Right lobe of liver (tissue), 6 donors: ENCODE measurements at regions not wholly inside any gene's neighbourhood (a gene's known extent, or its start where the extent isn't known, plus 50 kb on each side); places are given as distances from the start of the nearest gene placed in this dataset.

Source experiments
- ATAC-seq, 4 donors: fragments of 200-7000 bp; cut with Tn5 transposase; one replicate each; pipeline ENCODE4 v1.9.1; 2020; ENCODE audit warnings: mild to moderate bottlenecking in 4 of 4, moderate library complexity in 4 of 4
- DNase-seq, 3 donors: peaks; one replicate each; pipeline ENCODE4 v3.0.0-alpha.2; 2020
- H3K27ac ChIP-seq, 3 donors: fragments of 200-600 bp; one replicate each; pipeline ENCODE4 v1.8.0; 2022
- H3K27me3 ChIP-seq, 2 donors: fragments of 200-600 bp; one replicate each; pipeline ENCODE4 v1.8.0; 2022
- H3K36me3 ChIP-seq, 4 donors: fragments of 200-600 bp; sonication (generic) in 1 of 4; one replicate each; pipeline versions ENCODE4 v1.5.1 to v1.8.0; 2017 to 2022; ENCODE audit warnings: control low read depth in 1 of 4
- H3K4me1 ChIP-seq, 4 donors: fragments of 200-600 bp; sonication (generic) in 1 of 4; one replicate each; pipeline versions ENCODE4 v1.5.1 to v1.8.0; 2017 to 2022; ENCODE audit warnings: control low read depth in 1 of 4
- H3K4me3 ChIP-seq, 3 donors: fragments of 200-600 bp; one replicate each; pipeline ENCODE4 v1.8.0; 2022
- H3K9me3 ChIP-seq, 4 donors: fragments of 200-600 bp; sonication (generic) in 1 of 4; one replicate each; pipeline versions ENCODE4 v1.5.1 to v1.8.0; 2017 to 2022; ENCODE audit warnings: control low read depth in 1 of 4
- CTCF ChIP-seq, 4 donors: fragments of 200-600 bp in 3 of 4; fragments of 450-650 bp in 1 of 4; IDR thresholded peaks; one replicate each; pipeline versions ENCODE4 v1.5.1 to v1.8.0; 2016 to 2022; ENCODE audit warnings: antibody characterized with exemption in 4 of 4, mild to moderate bottlenecking in 2 of 4
- POLR2A ChIP-seq: fragments of 450-650 bp; IDR thresholded peaks from one replicate; pipeline ENCODE4 v1.6.1; 2017; ENCODE audit warnings: antibody characterized with exemption, mild to moderate bottlenecking
- WGBS: methylation state at CpG from one replicate; pipeline ENCODE4 v1.1.6; 2018; ENCODE audit warnings: low coverage, low lambda C conversion rate; ENCODE audit not compliant: insufficient coverage; ENCODE audit errors: missing lambda C conversion rate; 5-methylcytosine and 5-hydroxymethylcytosine counted together
- intact Hi-C, 2 donors: fragments of 100-400 bp; cut with DNase I; formaldehyde crosslinking; loops; one replicate each; pipeline versions ENCODE4 v1.11.2 to v1.14.1; 2022
- donor health status: DM: no; HTN: yes; CAD: no.
- donor health status: DM: no; HTN: no; CAD: no.
- donor health status: DM: no; HTN: no; CAD: no.
- donor health status: DM: no; HTN: yes; CAD: no.
- donor health status: DM: no; HTN: yes; CAD: no.

DNA sequence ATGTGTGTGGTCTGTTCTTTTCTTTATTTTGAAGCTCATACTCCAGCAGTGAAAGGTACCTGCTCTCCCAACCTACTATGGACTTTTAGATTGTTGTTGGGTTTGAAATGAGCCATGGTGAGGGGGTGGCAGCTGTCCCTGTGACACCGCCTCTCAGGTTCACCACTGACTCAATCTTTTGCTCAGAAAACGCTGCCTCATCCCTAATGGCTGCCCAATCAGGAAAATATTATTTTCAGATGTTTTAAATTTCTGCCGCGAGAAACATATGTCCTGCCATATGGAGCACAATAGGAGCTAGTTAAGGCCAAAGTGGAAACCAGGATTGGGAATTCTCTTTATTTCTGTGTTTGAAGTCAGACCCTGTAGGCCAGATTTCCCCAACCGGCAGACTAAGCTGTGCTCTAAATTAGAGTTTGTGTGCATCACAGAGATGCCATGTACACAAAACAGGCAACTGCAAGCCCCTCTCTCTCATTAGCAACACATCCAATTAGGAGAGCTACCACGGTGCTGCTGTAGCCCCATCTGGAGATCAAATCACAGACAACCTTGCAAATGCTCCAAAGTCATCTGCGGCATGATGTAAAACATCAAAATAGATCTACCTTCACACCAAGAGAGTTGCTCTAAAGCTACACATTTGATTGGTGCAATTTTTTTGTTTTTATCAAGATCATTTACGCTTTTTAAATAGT, 144.1 kb upstream of the BACH2 start:
- TF ChIP-seq POLR2A (no peak), CTCF (IDR thresholded peaks at IDR 0.05) (no peak)
- no peak overlapping the region for H3K27ac ChIP-seq
- H3K27me3 ChIP-seq: no peaks in the 10 kb centered on the region
- H3K9me3 ChIP-seq: no peaks in the 10 kb centered on the region
- ATAC-seq (no peak), DNase-seq (no peak)
- H3K36me3 ChIP-seq: no peaks in the 10 kb centered on the region
- H3K4me3 ChIP-seq: no peak overlapping the region
- no peaks in the 10 kb centered on the region for H3K4me1 ChIP-seq
- intact Hi-C loops: no loop called here
- 73% methylated on average over 8 of the region's 8 CpGs for WGBS

GRCh38 chr6:90439586-90439985, 142.9 kb upstream of the BACH2 start:
- intact Hi-C loops: no loop called here
- no peak for TF ChIP-seq POLR2A
- no peak for TF ChIP-seq CTCF (IDR thresholded peaks at IDR 0.05)
- Histone ChIP-seq H3K9me3 (no peaks in the 10 kb centered on the region), H3K36me3 (no peaks in the 10 kb centered on the region), H3K27ac (no peak overlapping the region), H3K27me3 (no peaks in the 10 kb centered on the region), H3K4me3 (no peak overlapping the region), H3K4me1 (no peaks in the 10 kb centered on the region)
- no peak for ATAC-seq
- 87% methylated on average over 2 of the region's 2 CpGs for WGBS
- DNase-seq: no peak

DNA sequence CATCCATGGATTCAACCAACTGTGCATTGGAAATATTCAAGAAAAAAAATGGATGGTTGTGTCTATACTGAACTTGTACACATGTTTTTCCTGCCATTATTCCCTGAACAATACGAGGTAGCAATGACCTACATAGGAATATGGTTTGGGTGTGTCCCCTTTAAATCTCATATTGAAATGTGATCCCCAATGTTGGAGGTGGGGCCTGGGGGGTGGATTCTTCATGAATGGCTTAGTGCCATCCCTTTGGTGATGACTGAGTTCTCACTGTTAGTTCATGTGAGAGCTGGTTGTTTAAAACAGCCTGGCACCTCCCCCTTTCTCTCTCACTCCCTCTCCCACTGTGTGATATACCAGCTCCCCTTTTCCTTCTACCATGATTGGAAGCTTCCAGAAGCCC, 139.8 kb upstream of the BACH2 start:
- Histone ChIP-seq H3K4me1 (no peaks in the 10 kb centered on the region), H3K4me3 (no peak overlapping the region), H3K36me3 (no peaks in the 10 kb centered on the region), H3K9me3 (no peaks in the 10 kb centered on the region), H3K27me3 (no peaks in the 10 kb centered on the region), H3K27ac (no peak overlapping the region)
- intact Hi-C loops: no loop called here
- DNase-seq: no peak
- no peak for ATAC-seq
- TF ChIP-seq POLR2A: no peak
- no peak for TF ChIP-seq CTCF (IDR thresholded peaks at IDR 0.05)
- 30% methylated on average over 1 of the region's 1 CpG for WGBS

DNA sequence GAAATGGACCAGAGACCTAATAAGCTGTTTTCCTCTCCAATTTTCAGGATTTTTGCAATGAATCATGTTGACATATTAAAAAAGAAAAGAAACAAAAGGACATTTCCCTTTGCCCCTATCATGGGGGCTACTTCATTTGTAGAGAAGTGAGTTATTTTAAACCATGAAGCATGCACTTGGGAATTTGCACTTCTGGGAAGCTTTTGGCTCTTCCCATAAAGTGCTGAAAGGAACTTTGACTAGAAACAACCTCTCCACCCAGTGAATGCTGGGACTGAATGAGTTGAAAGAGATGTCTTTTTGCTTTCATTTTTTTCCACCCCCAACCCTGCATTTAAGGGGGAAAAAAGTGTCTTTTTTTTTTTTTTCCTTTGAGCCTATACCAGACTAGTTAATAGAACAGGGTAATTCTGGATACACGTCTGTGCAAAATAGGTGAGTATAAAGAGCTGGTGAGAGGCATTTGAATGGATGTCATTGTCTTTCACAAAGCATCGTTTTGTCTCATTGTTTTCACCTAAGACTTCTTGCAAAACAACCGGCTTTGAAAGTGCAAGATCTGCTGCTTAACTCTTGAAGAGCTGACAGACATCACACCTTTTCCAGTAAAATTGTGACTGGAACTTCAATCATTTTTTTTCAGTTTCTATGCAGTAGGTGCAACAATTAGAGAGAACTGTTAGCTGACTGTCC, 138.7 kb upstream of the BACH2 start:
- intact Hi-C loops: no loop called here
- no peak overlapping the region for H3K27ac ChIP-seq
- no peaks in the 10 kb centered on the region for H3K9me3 ChIP-seq
- ATAC-seq: no peak
- H3K27me3 ChIP-seq: no peaks in the 10 kb centered on the region
- H3K4me1 ChIP-seq: no peaks in the 10 kb centered on the region
- H3K36me3 ChIP-seq: no peaks in the 10 kb centered on the region
- no peak for DNase-seq
- H3K4me3 ChIP-seq: no peak overlapping the region
- 30% methylated on average over 3 of the region's 3 CpGs for whole genome bisulfite sequencing
- TF ChIP-seq POLR2A (no peak), CTCF (IDR thresholded peaks at IDR 0.05) (no peak)
